Large intestine (tissue), 3 donors: ENCODE measurements at regions not wholly inside any gene's neighbourhood (a gene's known extent, or its start where the extent isn't known, plus 50 kb on each side); places are given as distances from the start of the nearest gene placed in this dataset.
"Not testable (repeated sequence)": the region's sequence is repeated elsewhere in the genome, so short reads cannot be mapped to it uniquely, and the experiment has no call there.

ENCODE experiments used
- DNase-seq, 2 donors: peaks; one replicate each; pipeline versions ENCODE4 v3.0.0 to v3.0.0-alpha.2; 2013
- H3K27ac ChIP-seq: one replicate; pipeline ENCODE4 v1.5.1; 2013; ENCODE audit warnings: low read length
- H3K27me3 ChIP-seq: 2 replicates; pipeline ENCODE4 v1.6.1; 2013; ENCODE audit warnings: low read length; ENCODE audit not compliant: control insufficient read depth, insufficient read depth
- H3K36me3 ChIP-seq: 2 replicates; pipeline ENCODE4 v1.6.1; 2013; ENCODE audit warnings: low read length; ENCODE audit not compliant: control insufficient read depth, insufficient read depth
- H3K4me1 ChIP-seq: one replicate; pipeline ENCODE4 v1.6.1; 2013; ENCODE audit warnings: low read length; ENCODE audit not compliant: control insufficient read depth, insufficient read depth
- H3K4me3 ChIP-seq: one replicate; pipeline ENCODE4 v1.5.1; 2013; ENCODE audit warnings: low read length
- H3K9me3 ChIP-seq: one replicate; pipeline ENCODE4 v1.6.1; 2013; ENCODE audit warnings: mild to moderate bottlenecking, low read depth, low read length, moderate library complexity; ENCODE audit not compliant: control insufficient read depth
- WGBS: methylation state at CpG from one replicate; pipeline ENCODE4 v1.1.5; 2013; ENCODE audit warnings: low lambda C conversion rate; ENCODE audit not compliant: insufficient coverage; 5-methylcytosine and 5-hydroxymethylcytosine counted together

- H3K27me3 ChIP-seq, H3K36me3 ChIP-seq, H3K9me3 ChIP-seq, H3K27ac ChIP-seq, H3K4me1 ChIP-seq, DNase-seq, H3K4me3 ChIP-seq: not testable (repeated sequence)
- no CpG with 5 or more reads among the region's 17 CpGs for WGBS
Measured at GRCh38 chr2:76697439-76697838, 824.7 kb downstream of the LRRTM4 start.

- H3K36me3 ChIP-seq: no peaks in the 10 kb centered on the region
Measured at GRCh38 chr2:76692908-76693307, 829.3 kb downstream of the LRRTM4 start.

GRCh38 chr2:76688732-76689131, 833.4 kb downstream of the LRRTM4 start:
- Histone ChIP-seq H3K9me3 (no peaks in the 10 kb centered on the region), H3K27me3 (no peaks in the 10 kb centered on the region), H3K4me3 (no peak overlapping the region), H3K27ac (no peak overlapping the region), H3K4me1 (no peaks in the 10 kb centered on the region), H3K36me3 (no peaks in the 10 kb centered on the region)
- no peak for DNase-seq
- WGBS: no CpG with 5 or more reads among the region's 1 CpG

More at GRCh38 chr2:76692908-76693307, 829.3 kb downstream of the LRRTM4 start:
- 80% methylated on average over 1 of the region's 4 CpGs for WGBS
- H3K9me3 ChIP-seq: no peaks in the 10 kb centered on the region
- no peak for DNase-seq
- H3K27ac ChIP-seq: no peak overlapping the region
- no peak overlapping the region for H3K4me3 ChIP-seq
- H3K27me3 ChIP-seq: no peaks in the 10 kb centered on the region
- H3K4me1 ChIP-seq: no peaks in the 10 kb centered on the region

GRCh38 chr2:76687923-76688322, 834.3 kb downstream of the LRRTM4 start:
- no peaks in the 10 kb centered on the region for H3K4me1 ChIP-seq
- no peak overlapping the region for H3K4me3 ChIP-seq
- no peak overlapping the region for H3K27ac ChIP-seq
- H3K27me3 ChIP-seq: no peaks in the 10 kb centered on the region
- no peak for DNase-seq
- 100% methylated on average over 1 of the region's 3 CpGs for WGBS
- H3K9me3 ChIP-seq: no peaks in the 10 kb centered on the region
- H3K36me3 ChIP-seq: no peaks in the 10 kb centered on the region

GRCh38 chr2:76684756-76685155, 837.4 kb downstream of the LRRTM4 start:
- no peak for DNase-seq
- Histone ChIP-seq H3K4me3 (no peak overlapping the region), H3K9me3 (no peaks in the 10 kb centered on the region), H3K4me1 (no peaks in the 10 kb centered on the region), H3K27ac (no peak overlapping the region), H3K36me3 (no peaks in the 10 kb centered on the region), H3K27me3 (no peaks in the 10 kb centered on the region)
- WGBS: 40% methylated on average over 2 of the region's 6 CpGs

GRCh38 chr2:76679025-76679396, 843.2 kb downstream of the LRRTM4 start:
- Histone ChIP-seq H3K9me3 (no peaks in the 10 kb centered on the region), H3K27ac (no peak overlapping the region), H3K4me3 (no peak overlapping the region), H3K4me1 (no peaks in the 10 kb centered on the region), H3K36me3 (no peaks in the 10 kb centered on the region), H3K27me3 (no peaks in the 10 kb centered on the region)
- no peak for DNase-seq
- no CpG with 5 or more reads among the region's 1 CpG for WGBS

GRCh38 chr2:76678383-76679024, 843.7 kb downstream of the LRRTM4 start:
- Histone ChIP-seq H3K4me1 (no peaks in the 10 kb centered on the region), H3K36me3 (no peaks in the 10 kb centered on the region), H3K27me3 (no peaks in the 10 kb centered on the region), H3K4me3 (no peak overlapping the region), H3K27ac (no peak overlapping the region), H3K9me3 (no peaks in the 10 kb centered on the region)
- no peak for DNase-seq
- WGBS: 100% methylated on average over 1 of the region's 3 CpGs

GRCh38 chr2:76675212-76675611, 847.0 kb downstream of the LRRTM4 start:
- H3K4me1 ChIP-seq: no peaks in the 10 kb centered on the region
- H3K27ac ChIP-seq: no peak overlapping the region
- no peaks in the 10 kb centered on the region for H3K9me3 ChIP-seq
- H3K27me3 ChIP-seq: no peaks in the 10 kb centered on the region
- no peaks in the 10 kb centered on the region for H3K36me3 ChIP-seq
- no peak for DNase-seq
- no peak overlapping the region for H3K4me3 ChIP-seq

GRCh38 chr2:76672798-76673197, 849.4 kb downstream of the LRRTM4 start:
- Histone ChIP-seq H3K4me3 (no peak overlapping the region), H3K27me3 (no peaks in the 10 kb centered on the region), H3K4me1 (no peaks in the 10 kb centered on the region), H3K9me3 (no peaks in the 10 kb centered on the region), H3K27ac (no peak overlapping the region), H3K36me3 (no peaks in the 10 kb centered on the region)
- DNase-seq: no peak
- no CpG with 5 or more reads among the region's 2 CpGs for WGBS

- 67% methylated on average over 2 of the region's 3 CpGs for WGBS
- H3K4me3 ChIP-seq: no peak overlapping the region
- H3K27ac ChIP-seq: no peak overlapping the region
- no peaks in the 10 kb centered on the region for H3K4me1 ChIP-seq
- no peak for DNase-seq
- no peaks in the 10 kb centered on the region for H3K9me3 ChIP-seq
- H3K36me3 ChIP-seq: no peaks in the 10 kb centered on the region
- H3K27me3 ChIP-seq: no peaks in the 10 kb centered on the region
Measured at GRCh38 chr2:76669966-76670465, 852.2 kb downstream of the LRRTM4 start.

GRCh38 chr2:76668279-76668678, 853.9 kb downstream of the LRRTM4 start:
- Histone ChIP-seq H3K36me3 (no peaks in the 10 kb centered on the region), H3K4me1 (no peaks in the 10 kb centered on the region), H3K27ac (no peak overlapping the region), H3K4me3 (no peak overlapping the region), H3K9me3 (no peaks in the 10 kb centered on the region), H3K27me3 (no peaks in the 10 kb centered on the region)
- no peak for DNase-seq
- no CpG with 5 or more reads among the region's 1 CpG for WGBS
